GM21360 (cell line): ENCODE measurements at regions not wholly inside any gene's neighbourhood (a gene's known extent, or its start where the extent isn't known, plus 50 kb on each side); places are given as distances from the start of the nearest gene placed in this dataset.
A peak's percentile ranks its signal among the peaks of the same experiment; 100 is the strongest.

ENCODE experiments used
- ATAC-seq: cut with Tn5 transposase; IDR thresholded peaks from one replicate; pipeline ENCODE4 v1.9.1; 2021; ENCODE audit warnings: mild to moderate bottlenecking, moderate library complexity; ENCODE audit not compliant: unreplicated experiment

DNA sequence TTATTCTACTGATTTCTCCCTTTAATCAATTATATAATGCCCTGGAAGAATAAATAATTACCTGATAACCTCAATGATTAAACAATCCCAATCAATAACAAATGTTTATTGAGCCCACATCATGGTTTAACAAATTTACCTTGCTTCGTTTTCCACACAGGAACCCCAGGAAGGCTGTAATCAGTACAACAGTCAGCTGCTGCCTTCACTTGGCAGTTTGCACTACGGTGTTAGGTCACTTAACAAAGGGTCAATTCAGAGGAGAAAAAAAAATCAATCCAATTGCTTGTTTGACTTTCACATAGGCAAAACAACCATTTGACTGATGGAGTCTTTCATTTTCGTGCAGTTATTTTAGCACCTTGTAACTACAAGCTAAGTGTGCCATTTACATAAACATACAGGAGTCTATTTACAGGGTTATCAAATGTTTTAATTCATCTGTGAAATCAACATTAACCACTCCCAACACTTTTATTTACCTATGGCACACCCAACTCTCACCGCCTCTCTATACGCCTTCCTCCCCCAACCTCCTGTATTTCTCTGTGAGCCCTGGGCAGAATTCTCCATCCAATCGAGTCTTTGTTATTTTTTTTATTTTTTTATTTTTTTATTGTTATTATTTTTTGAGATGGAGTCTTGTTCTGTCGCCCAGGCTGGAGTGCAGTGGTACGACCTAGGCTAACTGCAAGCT, 140.4 kb upstream of the TAB2 start:
- no peak for ATAC-seq

DNA sequence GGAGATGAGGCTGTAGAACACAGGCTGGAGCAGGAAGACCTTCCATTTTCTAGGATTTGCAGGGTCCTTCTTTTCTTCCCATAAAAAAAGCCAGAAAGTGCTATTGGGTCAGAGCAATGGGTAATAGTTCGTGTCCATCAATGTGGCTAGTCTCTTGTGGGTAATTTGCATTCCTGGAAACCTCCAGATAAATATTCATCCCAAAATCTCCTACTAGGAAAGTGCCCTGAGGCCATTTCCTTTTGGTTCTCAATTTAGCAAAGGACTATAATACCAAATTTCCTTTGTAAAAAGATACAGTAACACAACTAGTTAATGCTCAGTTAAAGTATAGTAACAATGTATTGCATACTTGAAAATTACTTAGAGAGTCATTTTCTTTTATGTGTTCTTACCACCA, 138.1 kb upstream of the TAB2 start:
- no peak for ATAC-seq

DNA sequence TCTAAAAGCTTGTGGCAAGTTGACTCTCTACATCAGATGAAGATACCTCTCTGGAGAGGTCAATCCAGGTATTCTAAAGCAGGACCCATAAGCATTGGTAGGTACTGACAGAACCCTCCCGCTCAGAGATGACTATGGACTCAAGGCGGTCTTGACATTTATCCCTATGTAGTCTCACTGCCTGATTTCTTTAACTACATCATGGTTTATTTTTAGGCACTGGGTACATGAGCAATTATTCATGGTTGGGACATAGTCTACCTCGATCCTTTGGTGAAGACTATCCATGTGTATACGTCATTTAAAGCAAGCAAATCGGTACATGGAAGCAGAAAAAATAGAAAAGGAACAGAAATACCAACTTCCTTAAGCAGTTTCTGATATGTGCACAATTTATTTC, 136.2 kb upstream of the TAB2 start:
- no peak for ATAC-seq

DNA sequence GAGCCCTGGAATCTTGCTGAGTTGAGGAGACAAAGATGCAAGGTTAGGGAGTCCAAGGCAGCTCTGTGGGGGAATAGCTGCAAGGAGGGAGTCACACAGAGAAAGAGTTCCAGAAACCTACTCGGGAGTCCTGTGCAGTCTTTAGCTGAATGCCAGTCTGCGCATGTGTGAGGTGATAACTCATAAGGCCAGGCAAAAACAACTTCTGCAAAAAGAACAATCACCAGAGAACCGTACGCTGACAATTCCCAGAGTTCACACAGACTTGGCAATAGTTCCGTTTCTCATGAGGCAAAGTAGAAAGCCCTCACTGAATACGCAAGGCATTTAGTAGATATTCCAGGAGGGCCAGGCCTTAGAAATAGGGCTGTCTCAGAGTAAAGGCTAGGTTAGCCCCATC, 135.2 kb upstream of the TAB2 start:
- no peak for ATAC-seq

DNA sequence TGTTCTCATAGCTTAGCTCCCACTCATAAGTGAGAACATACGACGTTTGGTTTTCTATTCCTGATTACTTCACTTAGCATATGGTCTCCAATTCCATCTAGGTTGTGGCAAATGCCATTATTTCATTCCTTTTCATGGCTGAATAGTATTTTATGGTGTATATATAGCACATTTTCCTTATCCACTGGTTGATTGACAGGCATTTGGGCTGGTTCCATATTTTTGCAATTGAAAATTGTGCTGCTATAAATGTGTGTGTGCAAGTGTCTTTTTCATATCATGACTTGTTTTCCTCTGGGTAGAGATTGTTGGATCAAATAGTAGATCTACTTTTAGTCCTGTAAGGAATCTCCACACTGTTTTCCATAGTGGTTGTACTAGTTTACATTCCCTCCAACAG, 133.0 kb upstream of the TAB2 start:
- no peak for ATAC-seq

DNA sequence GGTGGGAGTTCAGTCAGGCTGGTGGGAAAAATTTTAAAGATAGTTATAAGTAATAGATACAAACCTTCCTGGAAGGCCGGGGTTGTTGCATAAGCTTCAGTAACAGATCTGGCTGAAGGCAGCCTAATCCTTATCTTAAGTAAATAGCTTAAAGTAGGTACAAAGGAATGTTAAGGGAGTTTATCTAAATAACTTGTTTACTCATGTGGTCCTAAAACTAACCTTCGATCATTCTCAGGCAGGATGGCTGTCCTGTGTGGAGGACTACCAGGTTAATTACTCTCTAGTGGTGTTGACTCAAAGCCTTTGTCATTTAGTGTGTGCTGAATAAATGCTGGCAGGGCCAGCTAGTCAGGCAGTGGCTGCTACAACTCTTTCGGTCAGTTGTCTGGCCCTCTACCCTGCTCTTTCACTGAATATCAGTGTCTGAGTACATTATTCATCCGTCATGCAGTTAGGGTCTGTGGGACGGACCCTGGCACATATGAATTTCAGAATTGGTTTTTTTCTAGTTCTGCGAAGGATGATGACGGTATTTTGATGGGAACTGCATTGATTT, 131.6 kb upstream of the TAB2 start:
- no peak for ATAC-seq

DNA sequence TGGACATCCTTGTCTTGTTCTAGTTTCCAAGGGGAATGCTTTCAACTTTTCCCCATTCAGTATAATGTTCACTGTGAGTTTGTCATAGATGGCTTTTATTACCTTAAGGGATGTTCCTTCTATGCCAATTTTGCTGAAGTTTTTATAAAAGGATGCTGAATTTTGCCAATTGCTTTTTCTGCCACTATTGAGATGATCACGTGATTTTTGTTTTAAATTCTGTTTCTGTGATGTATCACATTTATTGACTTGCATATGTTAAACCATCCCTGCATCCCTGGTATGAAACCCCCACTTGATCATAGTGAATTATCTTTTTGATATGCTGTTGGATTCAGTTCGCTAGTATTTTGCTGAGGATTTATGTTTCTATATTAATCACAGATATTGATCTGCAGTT, 130.6 kb upstream of the TAB2 start:
- ATAC-seq, result no peak

DNA sequence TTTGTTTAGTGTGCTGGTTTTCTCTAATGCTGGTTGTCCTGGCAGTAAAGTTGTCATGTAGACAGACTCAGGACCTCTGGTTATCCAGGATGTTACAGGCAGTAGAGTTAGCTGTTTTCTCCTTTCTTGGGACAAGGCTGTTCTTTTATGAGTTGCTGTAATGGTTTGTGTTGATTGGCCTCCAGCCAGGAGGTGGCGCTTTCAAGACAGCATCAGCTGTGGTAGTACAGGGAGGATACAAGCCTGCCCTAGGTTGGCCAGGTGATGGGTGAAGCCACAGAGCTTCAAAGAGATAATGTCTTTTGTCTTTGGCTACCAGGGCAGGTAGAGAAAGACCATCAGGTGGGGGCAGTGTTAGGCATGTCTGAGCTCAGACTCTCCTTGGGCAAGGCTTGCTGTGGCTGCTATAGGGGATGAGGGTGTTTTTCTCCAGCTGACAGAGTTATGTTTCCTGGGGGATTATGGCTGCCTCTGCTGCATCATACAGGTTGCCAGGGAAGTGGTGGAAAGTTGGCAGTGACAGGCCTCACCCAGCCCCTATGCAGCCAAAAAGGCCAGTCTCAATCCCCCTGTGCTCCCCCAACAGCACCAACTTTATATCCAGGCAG, 127.2 kb upstream of the TAB2 start:
- no peak for ATAC-seq

DNA sequence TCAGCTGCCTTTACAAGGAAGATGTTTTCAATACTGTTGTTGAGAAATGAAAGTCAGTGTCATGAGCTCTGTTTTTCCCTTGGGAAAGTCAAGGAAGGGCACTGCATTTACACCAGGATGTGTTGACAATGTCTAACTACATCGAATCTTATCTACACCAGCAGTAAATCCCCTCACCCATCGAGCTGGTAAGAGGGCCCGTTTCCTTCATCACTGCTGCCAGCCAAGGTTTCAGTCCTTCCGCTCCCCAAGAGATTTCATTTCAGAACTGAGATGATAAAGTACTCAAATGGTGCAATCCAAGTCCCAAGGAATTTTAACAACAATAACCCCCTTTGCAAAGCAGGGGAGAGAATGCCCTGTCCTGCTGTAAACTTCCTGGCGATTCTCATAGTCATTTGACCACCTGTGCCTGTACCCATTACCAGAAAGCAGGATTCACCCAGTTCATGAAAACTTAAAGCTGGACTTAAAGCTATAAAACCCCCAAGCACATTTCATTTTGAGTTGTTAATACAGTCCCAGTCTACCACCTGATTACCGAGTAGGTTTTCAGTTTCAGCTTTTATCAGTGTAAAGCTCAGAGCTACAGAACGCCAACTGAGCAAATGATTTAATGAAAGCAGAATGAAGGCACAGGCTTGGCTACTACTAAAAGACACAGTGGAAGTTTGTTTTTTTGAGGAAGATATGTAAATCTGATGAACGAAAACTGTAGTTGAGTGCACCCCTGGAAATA, 122.5 kb upstream of the TAB2 start:
- ATAC-seq, result no peak

DNA sequence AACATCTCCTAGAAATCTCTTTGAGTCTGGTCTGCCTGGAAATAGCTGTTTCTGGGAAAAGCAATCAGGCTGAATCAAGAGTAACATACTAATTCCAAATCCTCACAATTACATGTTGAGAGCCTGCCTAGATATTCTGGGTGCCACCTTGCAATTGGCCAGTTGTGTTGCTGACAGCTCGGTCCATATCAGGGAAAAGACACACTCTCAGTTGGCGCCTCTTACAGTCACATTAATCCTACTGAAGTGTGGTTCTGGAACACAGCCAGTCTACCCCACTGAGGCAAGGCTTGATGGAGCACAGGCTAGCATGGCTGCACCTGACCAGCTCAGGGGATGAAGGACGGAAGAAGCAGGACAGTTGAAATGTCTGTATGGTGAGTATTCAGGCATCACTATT, 121.4 kb upstream of the TAB2 start:
- ATAC-seq, result no peak

DNA sequence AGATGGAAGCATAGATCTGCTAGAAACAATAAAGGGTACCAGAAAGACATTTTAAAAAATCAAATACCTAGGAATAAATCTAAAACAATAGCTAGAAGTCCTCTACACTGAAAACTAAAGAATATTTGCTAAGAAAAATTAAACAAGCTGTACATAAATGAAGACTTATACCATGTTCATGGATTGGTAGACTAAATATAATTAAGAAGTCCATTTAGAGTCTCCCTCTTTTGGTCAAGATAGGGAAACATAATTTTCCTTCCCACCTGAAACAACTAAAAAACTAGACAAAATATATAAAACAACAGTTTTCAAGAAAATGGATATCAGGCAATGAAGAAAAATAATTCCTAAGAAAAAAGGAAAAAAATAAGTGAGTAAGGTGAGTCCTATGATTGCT, 120.0 kb upstream of the TAB2 start:
- no peak for ATAC-seq

DNA sequence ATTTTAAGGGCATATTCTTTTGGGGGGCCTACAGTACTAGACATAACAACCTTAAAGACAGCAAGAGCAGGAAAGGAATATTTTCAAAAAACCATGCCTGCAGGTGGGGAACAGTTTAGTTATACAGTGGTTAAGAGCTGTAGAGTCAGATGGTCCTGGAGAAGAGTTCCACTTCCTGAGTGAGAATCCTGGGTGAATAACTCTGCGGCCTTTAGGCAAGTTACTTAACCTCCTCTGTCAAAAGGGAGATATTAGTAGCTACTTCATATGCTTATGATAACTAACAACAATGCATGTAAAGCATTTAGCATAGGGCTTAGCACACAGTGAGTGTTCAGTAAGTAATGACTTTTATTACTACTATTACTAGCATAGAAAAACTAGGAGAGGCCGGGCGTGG, 119.2 kb upstream of the TAB2 start:
- no peak for ATAC-seq

DNA sequence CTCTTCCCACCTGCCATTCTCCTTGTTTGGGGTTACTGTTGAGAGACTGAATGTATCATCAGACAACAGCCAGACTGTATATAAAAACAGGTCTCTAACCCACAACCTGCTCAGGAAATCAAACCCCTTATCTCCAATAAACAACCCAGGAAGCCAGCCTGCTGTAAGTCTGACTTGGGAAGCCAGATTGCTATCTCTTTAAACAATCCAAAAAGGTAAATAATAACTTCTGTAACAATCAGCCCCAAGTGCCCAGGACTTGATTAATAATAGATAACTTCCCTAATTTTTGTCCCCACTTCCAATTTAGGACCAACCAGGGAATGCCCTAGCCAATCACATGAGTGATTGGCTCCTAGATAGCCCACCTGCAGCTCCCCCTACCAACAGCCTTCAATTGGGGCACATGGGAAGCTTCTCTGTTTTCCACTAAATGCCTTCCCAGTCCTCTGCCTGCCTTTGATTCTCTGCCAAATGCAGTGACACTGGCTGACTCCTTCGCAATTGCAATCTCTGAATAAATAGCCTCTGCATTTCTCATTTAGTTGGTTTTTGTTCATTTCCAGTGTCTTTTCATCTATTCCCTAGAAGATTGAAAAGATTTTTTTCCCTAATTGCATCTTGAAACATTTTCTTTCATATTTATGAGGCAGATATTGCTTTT, 117.1 kb upstream of the TAB2 start:
- no peak for ATAC-seq

DNA sequence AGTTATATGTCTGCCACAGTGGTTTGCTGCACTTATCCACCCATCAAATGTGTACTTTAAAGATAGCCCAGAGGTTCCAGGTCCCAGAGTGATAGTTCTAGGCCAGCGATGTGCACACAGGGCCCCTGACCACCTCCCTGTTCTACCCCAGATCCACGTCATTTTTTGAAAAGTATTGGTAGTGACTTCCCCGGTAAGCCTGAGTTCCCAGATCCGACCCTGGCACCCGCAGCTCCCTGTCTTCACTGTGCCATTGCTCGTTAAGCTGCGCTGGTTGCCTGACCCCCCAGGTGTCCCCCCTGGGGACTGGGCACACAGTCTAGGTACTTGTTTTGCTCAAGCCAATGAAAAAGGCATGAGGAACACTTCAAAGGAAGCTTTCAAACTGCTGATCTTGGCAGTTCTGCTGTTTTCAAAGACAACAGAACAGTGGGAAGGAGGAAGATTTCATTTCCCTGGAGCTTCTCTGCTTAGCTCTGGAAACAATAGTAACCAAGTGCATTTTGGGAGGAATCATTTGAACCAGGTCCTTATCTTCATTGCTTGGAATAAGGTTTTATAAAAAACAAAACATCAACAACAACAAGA, 116.3 kb upstream of the TAB2 start:
- no peak for ATAC-seq

DNA sequence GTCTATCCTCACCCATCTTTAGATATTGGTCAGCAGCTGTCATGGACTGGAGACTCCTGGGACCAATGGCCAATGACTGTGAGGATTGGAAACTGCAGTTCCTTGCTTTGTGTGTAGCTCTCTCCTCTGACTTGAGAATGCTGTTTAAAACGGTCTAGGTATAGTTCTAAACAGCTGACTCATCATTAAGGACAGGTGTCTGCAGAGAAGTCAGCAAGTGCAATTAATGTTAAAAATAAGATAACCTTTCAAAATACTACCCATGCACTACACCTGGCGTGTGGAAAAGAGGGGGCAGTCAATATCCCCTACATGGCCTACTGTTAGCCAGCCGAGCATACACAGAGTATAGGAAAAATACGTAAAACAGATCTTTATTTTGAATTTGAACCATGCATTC, 115.4 kb upstream of the TAB2 start:
- no peak for ATAC-seq

DNA sequence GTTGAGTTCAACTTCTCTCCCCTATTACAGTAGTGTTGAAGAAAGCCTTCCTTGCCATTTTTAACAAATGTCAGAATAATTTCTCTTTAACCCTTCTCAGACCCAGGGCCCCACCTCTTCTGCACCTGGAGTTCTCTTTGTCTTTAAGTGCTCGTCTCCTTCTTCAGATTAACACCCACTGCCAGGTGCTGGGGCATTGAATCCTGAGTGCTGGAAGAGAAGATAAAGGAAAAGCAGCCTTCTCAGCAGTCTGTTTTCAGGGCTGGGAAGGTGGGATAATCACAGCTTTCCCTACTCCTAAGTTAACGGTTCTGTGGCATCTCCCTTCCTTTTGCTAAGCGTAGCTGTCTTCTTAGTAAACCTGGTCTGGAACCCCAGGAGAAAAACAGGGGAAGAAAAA, 114.6 kb upstream of the TAB2 start:
- no peak for ATAC-seq

DNA sequence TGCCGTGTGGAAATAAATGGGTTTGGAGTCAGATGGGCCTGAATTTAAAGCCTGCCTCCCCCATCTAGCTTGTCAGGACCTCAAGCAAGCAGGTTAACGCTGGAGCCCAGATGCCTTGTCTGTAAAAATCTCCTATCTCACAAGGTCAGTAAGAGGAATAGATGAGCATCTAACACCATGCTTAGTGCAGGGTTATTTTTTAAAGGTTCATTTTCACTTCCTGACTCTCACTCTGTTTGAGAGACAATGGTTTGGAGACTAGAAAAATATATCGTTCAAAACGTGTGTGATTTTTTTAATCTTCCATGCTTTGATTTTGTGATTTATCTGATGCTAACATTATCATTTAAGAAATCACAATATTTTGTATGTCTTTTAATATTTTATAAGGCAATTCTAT, 114.0 kb upstream of the TAB2 start:
- ATAC-seq, result no peak

DNA sequence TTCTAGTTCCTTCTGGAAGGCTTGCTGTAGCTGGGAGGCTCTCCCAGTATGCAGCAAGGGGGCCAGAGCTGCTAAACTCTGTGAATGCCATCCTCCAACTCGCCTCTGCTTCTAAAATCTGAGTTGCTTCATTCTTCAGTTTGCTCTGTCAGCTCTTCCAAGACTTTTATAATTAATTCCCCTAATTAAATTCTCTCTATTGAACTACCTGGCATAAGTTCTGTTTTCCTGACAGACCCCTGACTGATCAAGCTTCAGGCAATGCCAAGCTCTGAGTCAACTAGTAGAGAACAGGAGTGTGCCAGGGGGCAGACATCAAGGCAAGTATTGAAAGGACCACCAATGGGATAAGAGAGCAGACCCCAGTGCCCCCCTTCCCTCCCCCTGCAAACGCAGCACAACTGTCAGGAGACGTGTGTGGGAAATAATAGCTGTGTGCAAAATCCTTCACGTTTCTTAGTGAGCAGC, 109.3 kb upstream of the TAB2 start:
- no peak for ATAC-seq

DNA sequence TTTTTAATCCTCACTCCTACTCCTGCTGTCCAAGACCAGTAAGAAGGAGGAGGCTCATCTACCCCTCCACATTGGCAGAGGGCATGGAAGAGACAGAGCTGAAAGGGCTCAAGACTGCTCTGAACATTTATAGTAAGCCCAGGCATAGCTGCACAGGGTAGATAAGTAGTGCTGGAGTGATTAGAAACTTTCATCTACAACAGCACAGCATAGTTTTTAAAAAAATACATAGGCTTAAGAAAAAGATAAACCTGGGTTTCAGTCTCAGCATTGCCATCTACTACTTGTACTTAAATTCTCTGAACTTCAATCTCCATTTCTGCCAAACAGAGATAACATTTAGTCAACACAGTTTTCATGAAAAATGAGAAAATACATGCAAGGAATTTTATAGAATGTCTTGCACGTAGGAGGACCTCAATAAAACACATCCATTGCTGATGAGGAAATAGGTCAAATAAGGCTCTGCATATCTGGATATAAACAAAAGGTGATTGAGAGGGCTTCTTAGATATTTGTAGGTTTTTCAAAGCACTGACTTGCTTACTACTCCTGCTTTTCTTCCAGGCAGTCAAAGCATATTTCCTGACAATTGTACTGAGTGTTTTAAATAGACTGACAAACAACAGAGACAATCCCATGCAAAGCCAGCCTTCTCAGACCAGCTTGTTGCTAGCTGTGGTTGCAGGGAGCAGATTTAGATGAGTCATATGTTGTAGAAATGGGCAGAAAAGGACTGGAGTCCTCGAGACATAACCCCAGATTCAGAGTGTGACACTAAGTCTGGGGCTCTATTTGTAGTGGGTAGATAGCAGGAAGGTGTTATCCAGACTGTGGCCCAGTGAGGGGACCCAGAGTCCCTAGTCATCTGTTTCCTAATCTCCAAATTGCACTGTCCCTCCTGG, 107.4 kb upstream of the TAB2 start:
- no peak for ATAC-seq

DNA sequence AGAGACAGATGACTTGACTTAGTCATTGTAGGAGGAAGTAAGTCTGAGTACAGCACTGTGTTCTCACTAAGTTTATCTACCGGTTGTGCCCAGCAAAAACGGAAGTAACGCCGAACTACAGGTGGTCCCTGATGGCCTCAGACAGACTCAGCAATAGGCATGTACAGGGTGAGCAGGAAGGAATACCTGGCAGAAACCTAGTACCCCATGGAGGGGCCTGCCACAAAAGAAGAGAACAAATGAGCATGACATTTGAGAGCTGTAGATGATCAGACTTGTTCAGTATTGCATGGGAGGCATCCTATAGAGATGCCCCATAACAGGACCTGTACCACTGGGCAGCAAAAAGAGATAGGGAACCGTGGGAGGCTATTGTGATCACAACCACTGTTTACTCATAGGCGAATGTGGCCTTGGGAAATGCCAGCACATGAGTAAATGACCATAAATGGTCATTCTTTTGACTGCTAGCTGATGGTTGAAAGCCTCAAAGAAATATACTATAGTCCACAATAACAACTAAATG, 106.4 kb upstream of the TAB2 start:
- peak; percentile 56 for ATAC-seq
